Endometrium (tissue), 2 donors: ENCODE measurements at regions not wholly inside any gene's neighbourhood (a gene's known extent, or its start where the extent isn't known, plus 50 kb on each side); places are given as distances from the start of the nearest gene placed in this dataset.
"Not testable (repeated sequence)": the region's sequence is repeated elsewhere in the genome, so short reads cannot be mapped to it uniquely, and the experiment has no call there.

Experiments used
- FAIRE-seq: peaks from 2 replicates; lab custom pipeline; 2012; peaks lifted over from hg19 to GRCh38; lab: Jason Lieb, UNC
- donor health status: control.
- donor health status: control.

- FAIRE-seq = no peak
These were observed 166.4 kb upstream of the NT5E start for GRCh38 chr6:85283436-85283835.

- FAIRE-seq = no peak
These were observed 171.3 kb upstream of the NT5E start for GRCh38 chr6:85278466-85279035.

GRCh38 chr6:85276026-85276425, 173.9 kb upstream of the NT5E start:
- FAIRE-seq = not testable (repeated sequence)

GRCh38 chr6:85275338-85275985, 174.4 kb upstream of the NT5E start:
- FAIRE-seq = no peak

- no peak for FAIRE-seq
These were observed 176.0 kb upstream of the NT5E start for GRCh38 chr6:85273870-85274269.

- no peak for FAIRE-seq
These were observed 176.8 kb upstream of the NT5E start for GRCh38 chr6:85273046-85273445.

- FAIRE-seq = no peak
These were observed 177.3 kb upstream of the NT5E start for GRCh38 chr6:85272592-85272991.

- FAIRE-seq = no peak
These were observed 187.3 kb upstream of the NT5E start for GRCh38 chr6:85262621-85263020.

GRCh38 chr6:85261271-85261670, 188.6 kb upstream of the NT5E start:
- FAIRE-seq = no peak

GRCh38 chr6:85255661-85256060, 194.2 kb upstream of the NT5E start:
- FAIRE-seq = no peak

GRCh38 chr6:85252552-85252951, 197.3 kb upstream of the NT5E start:
- FAIRE-seq = no peak

GRCh38 chr6:85252085-85252484, 197.8 kb upstream of the NT5E start:
- no peak for FAIRE-seq

- FAIRE-seq = no peak
These were observed 198.6 kb upstream of the NT5E start for GRCh38 chr6:85251300-85251699.

- FAIRE-seq = no peak
These were observed 199.2 kb upstream of the NT5E start for GRCh38 chr6:85250586-85251220.

- no peak for FAIRE-seq
These were observed 204.9 kb upstream of the NT5E start for GRCh38 chr6:85245004-85245403.

GRCh38 chr6:85241498-85242052, 208.3 kb upstream of the NT5E start:
- no peak for FAIRE-seq

- FAIRE-seq = no peak
These were observed 209.0 kb upstream of the NT5E start for GRCh38 chr6:85240787-85241385.

GRCh38 chr6:85237478-85237877, 212.4 kb upstream of the NT5E start:
- FAIRE-seq = no peak

- no peak for FAIRE-seq
These were observed 213.2 kb upstream of the NT5E start for GRCh38 chr6:85236636-85237035.

- FAIRE-seq = not testable (repeated sequence)
These were observed 222.5 kb upstream of the NT5E start for GRCh38 chr6:85227345-85227744.

GRCh38 chr6:85212794-85213193, 237.1 kb upstream of the NT5E start:
- not testable (repeated sequence) for FAIRE-seq

- FAIRE-seq = no peak
These were observed 254.6 kb upstream of the NT5E start for GRCh38 chr6:85195243-85195642.

- no peak for FAIRE-seq
These were observed 256.5 kb upstream of the NT5E start for GRCh38 chr6:85193339-85193738.
